T-helper 2 cell (primary cell): ENCODE measurements at regions not wholly inside any gene's neighbourhood (a gene's known extent, or its start where the extent isn't known, plus 50 kb on each side); places are given as distances from the start of the nearest gene placed in this dataset.

ENCODE experiments used
- DNase-seq, 5 experiments: peaks; one replicate each; pipeline versions ENCODE4 v3.0.0 to v3.0.0-alpha.2; 2012 to 2022

- DNase-seq: no peak
Observed at GRCh38 chrX:38992441-38993096, 191.3 kb downstream of the MID1IP1 start.

GRCh38 chrX:38993500-38993899, 192.2 kb downstream of the MID1IP1 start:
- DNase-seq: no peak

- no peak for DNase-seq
Observed at GRCh38 chrX:38999099-38999498, 197.8 kb downstream of the MID1IP1 start.

DNA sequence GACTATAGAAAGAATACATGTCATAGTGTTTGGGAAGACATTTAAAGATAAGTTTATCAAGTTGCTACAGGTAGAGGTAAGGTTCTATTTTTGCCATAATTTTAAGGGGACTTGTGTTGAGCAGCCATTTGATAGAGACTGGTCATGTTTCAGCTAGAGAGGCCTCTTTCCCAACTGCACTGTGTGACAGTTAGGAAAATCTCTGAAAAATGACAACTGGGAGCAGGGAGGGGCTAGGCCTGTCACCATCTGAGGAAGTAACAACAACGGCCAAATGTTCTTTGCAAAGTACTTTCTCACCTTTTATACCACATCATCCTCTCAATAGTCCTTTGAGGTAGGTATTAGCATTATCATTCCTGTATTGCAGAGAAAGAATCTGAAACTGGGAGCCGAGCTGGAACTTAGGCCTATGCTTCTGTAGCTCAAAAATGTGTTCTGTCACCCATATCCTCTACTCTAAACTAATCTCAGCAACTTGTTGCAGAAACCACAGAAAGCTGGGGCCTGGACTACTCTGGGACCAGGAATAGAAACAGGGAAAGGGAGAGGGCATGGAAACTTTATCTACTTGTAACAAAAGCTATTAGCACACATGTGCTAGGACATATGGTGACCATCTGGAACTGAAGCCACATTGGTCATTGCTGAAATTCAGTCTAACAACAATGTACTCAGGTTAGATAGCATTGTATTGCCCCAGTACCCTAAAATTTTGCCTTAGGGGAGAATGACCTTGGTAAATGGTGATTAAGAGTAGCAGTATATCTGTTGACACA, 198.9 kb downstream of the MID1IP1 start:
- DNase-seq: no peak

- DNase-seq: no peak
Observed at GRCh38 chrX:39000802-39001201, 199.5 kb downstream of the MID1IP1 start.

- no peak for DNase-seq
Observed at GRCh38 chrX:39002466-39002865, 201.2 kb downstream of the MID1IP1 start.

GRCh38 chrX:39008549-39008948, 207.3 kb downstream of the MID1IP1 start:
- DNase-seq: no peak

DNA sequence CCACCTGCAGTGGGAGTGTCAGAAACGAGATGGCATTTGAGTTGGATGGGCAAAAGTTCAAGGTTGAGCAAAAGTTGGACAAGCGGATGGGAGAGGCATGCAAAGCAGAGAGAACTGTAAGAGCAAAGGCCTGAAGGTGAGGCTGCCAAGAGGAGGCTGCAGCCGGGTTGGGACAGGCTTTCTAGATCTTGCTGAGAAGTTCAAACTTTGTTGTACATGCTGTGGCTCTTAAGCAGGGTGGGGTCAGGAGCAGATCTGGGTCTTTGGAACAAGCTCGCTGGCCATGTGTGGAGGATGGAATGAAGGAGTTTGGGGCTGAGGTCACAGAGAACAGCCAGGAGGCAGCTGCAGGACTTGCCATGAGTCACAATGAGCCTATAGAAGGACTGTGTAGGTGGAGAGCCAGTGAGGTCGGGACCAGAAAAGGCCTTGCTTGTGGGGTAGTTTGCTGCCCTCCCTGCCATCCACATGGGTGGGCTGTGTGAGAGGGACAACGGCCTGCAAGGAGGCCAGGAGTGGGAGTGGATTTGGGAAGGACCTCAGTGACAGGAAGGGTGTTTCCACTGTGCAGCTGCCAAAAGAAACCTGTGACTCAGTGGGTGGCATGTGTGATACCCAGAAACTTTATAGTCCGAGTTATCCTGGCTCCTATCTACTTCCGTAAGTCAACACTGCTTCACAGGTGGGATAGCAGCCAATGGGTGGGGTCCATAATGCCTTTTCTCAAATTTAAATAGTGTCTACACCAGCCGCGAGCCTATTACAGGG, 210.4 kb downstream of the MID1IP1 start:
- DNase-seq: no peak

- DNase-seq: no peak
Observed at GRCh38 chrX:39012621-39013111, 211.4 kb downstream of the MID1IP1 start.

DNA sequence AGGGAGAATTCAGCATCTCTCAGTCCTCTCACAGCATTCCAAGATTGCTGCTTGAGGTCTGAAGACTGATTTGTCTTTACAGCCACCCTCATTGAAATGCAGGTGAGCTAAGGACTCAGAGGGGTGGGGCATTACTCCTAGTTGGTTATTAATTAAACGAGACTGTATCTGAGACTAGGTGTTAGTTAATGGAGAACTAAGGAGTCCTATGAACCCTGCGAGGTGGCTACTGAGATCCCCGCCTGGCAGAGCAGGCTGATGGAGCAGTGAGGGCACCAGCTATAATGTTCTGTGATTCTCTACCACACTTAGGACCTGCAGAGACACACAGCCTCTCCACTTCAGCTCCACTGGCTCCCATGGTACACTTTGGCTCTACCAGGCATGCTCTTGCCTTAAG, 215.3 kb downstream of the MID1IP1 start:
- no peak for DNase-seq

- no peak for DNase-seq
Observed at GRCh38 chrX:39017077-39017476, 215.8 kb downstream of the MID1IP1 start.

- DNase-seq: no peak
Observed at GRCh38 chrX:39017716-39018115, 216.5 kb downstream of the MID1IP1 start.

- no peak for DNase-seq
Observed at GRCh38 chrX:39018541-39018940, 217.3 kb downstream of the MID1IP1 start.

GRCh38 chrX:39019056-39019455, 217.8 kb downstream of the MID1IP1 start:
- no peak for DNase-seq

DNA sequence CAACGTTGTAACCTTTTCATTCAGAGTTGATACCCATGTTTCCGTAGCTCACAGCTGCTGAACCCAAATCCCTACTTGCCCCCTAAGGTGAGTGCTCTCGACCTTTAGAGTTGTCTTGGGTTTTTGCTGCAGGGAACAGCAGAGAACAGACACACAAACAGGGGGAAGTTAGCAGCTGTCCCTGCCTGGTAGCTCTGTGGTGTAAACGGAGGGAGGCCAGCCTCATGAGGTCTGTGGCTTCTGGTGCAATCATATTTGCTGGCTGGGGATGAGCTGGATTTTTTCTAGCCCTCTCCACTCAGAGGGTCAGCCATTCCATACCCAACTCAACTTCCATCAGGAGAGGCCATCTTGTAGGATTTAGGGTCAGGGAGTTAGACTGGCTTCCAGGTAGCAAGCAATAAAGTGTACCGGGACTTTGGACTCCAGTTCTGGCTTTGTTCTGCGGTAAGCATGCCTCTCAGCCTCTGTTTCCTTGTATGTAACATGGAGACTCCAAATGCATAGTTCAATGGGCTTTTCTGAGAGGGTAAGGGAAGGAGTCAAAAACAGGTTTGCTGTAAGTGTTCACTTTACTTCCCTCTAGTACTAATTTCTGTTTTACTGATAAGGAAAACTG, 218.9 kb downstream of the MID1IP1 start:
- no peak for DNase-seq

- DNase-seq: no peak
Observed at GRCh38 chrX:39022106-39022505, 220.8 kb downstream of the MID1IP1 start.

GRCh38 chrX:39029221-39029620, 228.0 kb downstream of the MID1IP1 start:
- DNase-seq: no peak

DNA sequence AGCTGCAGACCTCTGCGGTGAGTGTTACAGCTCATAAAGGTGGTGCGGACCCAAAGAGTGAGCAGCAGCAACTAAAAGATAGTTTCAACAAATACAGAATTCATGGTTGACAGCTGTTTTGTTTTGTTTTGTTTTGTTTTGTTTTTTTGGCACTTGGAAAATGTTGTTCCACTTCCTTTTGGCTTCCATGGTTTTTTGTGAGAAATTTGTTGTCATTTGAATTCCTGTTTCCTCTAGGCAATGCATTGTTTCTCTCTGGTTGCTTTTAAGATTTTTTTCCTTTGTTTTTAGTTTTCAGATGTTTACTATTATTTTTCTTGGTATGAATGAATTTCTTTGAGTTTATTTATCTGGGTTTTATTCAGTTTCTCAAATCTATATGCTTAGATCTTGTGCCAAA, 229.4 kb downstream of the MID1IP1 start:
- DNase-seq: no peak

GRCh38 chrX:39039890-39040289, 238.6 kb downstream of the MID1IP1 start:
- DNase-seq: no peak

- DNase-seq: no peak
Observed at GRCh38 chrX:39043838-39044550, 242.7 kb downstream of the MID1IP1 start.

GRCh38 chrX:39047174-39047573, 245.9 kb downstream of the MID1IP1 start:
- no peak for DNase-seq

GRCh38 chrX:39049975-39050374, 248.7 kb downstream of the MID1IP1 start:
- no peak for DNase-seq
